ENCODE measurements at regions not wholly inside any gene's neighbourhood (a gene's known extent, or its start where the extent isn't known, plus 50 kb on each side); places are given as distances from the start of the nearest gene placed in this dataset.

- H3K4me1 Mint-ChIP-seq (ENCODE audit: unreplicated experiment), result peaks cover 3% of the 10 kb centered on the region
- no peak for TF ChIP-seq CTCF (IDR thresholded peaks at IDR 0.05)
These were observed 288.1 kb downstream of the ARPP21 start for GRCh38 chr3:35927441-35927840.

GRCh38 chr3:35929158-35929557, 289.8 kb downstream of the ARPP21 start:
- Mint-ChIP-seq H3K4me1 (ENCODE audit: unreplicated experiment) (peaks cover 12% of the 10 kb centered on the region), H3K4me3 (ENCODE audit: unreplicated experiment) (no peak overlapping the region), H3K36me3 (ENCODE audit: unreplicated experiment) (no peaks in the 10 kb centered on the region), H3K27ac (ENCODE audit: unreplicated experiment) (no peak overlapping the region), H3K9me3 (ENCODE audit: unreplicated experiment) (peaks cover 6% of the 10 kb centered on the region), H3K27me3 (ENCODE audit: unreplicated experiment) (no peaks in the 10 kb centered on the region)
- no peak for DNase-seq (ENCODE audit: extremely low spot score, unreplicated experiment)
- no peak for TF ChIP-seq CTCF (IDR thresholded peaks at IDR 0.05)

More at GRCh38 chr3:35927441-35927840, 288.1 kb downstream of the ARPP21 start:
- Mint-ChIP-seq H3K4me3 (ENCODE audit: unreplicated experiment) (no peak overlapping the region), H3K27me3 (ENCODE audit: unreplicated experiment) (no peaks in the 10 kb centered on the region), H3K9me3 (ENCODE audit: unreplicated experiment) (peaks cover 6% of the 10 kb centered on the region), H3K27ac (ENCODE audit: unreplicated experiment) (no peak overlapping the region), H3K36me3 (ENCODE audit: unreplicated experiment) (no peaks in the 10 kb centered on the region)
- no peak for DNase-seq (ENCODE audit: extremely low spot score, unreplicated experiment)

GRCh38 chr3:35931867-35932266, 292.5 kb downstream of the ARPP21 start:
- DNase-seq (ENCODE audit: extremely low spot score, unreplicated experiment), result no peak
- H3K9me3 Mint-ChIP-seq (ENCODE audit: unreplicated experiment), result peaks cover 1% of the 10 kb centered on the region
- H3K27ac Mint-ChIP-seq (ENCODE audit: unreplicated experiment), result no peak overlapping the region
- no peaks in the 10 kb centered on the region for H3K27me3 Mint-ChIP-seq (ENCODE audit: unreplicated experiment)
- H3K4me1 Mint-ChIP-seq (ENCODE audit: unreplicated experiment), result peaks cover 12% of the 10 kb centered on the region
- no peak for TF ChIP-seq CTCF (IDR thresholded peaks at IDR 0.05)
- no peaks in the 10 kb centered on the region for H3K36me3 Mint-ChIP-seq (ENCODE audit: unreplicated experiment)
- no peak overlapping the region for H3K4me3 Mint-ChIP-seq (ENCODE audit: unreplicated experiment)

GRCh38 chr3:35932995-35933394, 293.7 kb downstream of the ARPP21 start:
- Mint-ChIP-seq H3K27me3 (ENCODE audit: unreplicated experiment) (no peaks in the 10 kb centered on the region), H3K4me3 (ENCODE audit: unreplicated experiment) (no peak overlapping the region), H3K36me3 (ENCODE audit: unreplicated experiment) (no peaks in the 10 kb centered on the region), H3K27ac (ENCODE audit: unreplicated experiment) (no peak overlapping the region), H3K9me3 (ENCODE audit: unreplicated experiment) (no peaks in the 10 kb centered on the region), H3K4me1 (ENCODE audit: unreplicated experiment) (peaks cover 12% of the 10 kb centered on the region)
- no peak for TF ChIP-seq CTCF (IDR thresholded peaks at IDR 0.05)
- DNase-seq (ENCODE audit: extremely low spot score, unreplicated experiment), result no peak

- Mint-ChIP-seq H3K4me1 (ENCODE audit: unreplicated experiment) (peaks cover 9% of the 10 kb centered on the region), H3K36me3 (ENCODE audit: unreplicated experiment) (no peaks in the 10 kb centered on the region), H3K4me3 (ENCODE audit: unreplicated experiment) (no peak overlapping the region), H3K27ac (ENCODE audit: unreplicated experiment) (no peak overlapping the region), H3K9me3 (ENCODE audit: unreplicated experiment) (no peaks in the 10 kb centered on the region), H3K27me3 (ENCODE audit: unreplicated experiment) (no peaks in the 10 kb centered on the region)
- TF ChIP-seq CTCF (IDR thresholded peaks at IDR 0.05), result no peak
- DNase-seq (ENCODE audit: extremely low spot score, unreplicated experiment), result no peak
These were observed 297.2 kb downstream of the ARPP21 start for GRCh38 chr3:35936571-35936970.
